Nephron progenitor cell (in vitro differentiated cells): ENCODE measurements at regions not wholly inside any gene's neighbourhood (a gene's known extent, or its start where the extent isn't known, plus 50 kb on each side); places are given as distances from the start of the nearest gene placed in this dataset.
A peak's percentile ranks its signal among the peaks of the same experiment; 100 is the strongest.

Source experiments
- DNase-seq: peaks from one replicate; pipeline ENCODE4 v3.0.0; 2021
- H3K27ac Mint-ChIP-seq: 2 replicates; pipeline ENCODE4 v1.8.0; 2021; ENCODE audit warnings: mild to moderate bottlenecking, moderate library complexity, mixed read lengths
- H3K27me3 Mint-ChIP-seq: 2 replicates; pipeline ENCODE4 v1.8.0; 2021; ENCODE audit warnings: mild to moderate bottlenecking, low read depth, mixed read lengths; ENCODE audit not compliant: poor library complexity
- H3K36me3 Mint-ChIP-seq: 2 replicates; pipeline ENCODE4 v1.8.0; 2021; ENCODE audit warnings: low read depth, mixed read lengths
- H3K4me1 Mint-ChIP-seq: 2 replicates; pipeline ENCODE4 v1.8.0; 2021; ENCODE audit warnings: mixed read lengths
- H3K4me3 Mint-ChIP-seq: 2 replicates; pipeline ENCODE4 v1.8.0; 2021; ENCODE audit warnings: mild to moderate bottlenecking, moderate library complexity, mixed read lengths
- H3K9me3 Mint-ChIP-seq: 2 replicates; pipeline ENCODE4 v1.8.0; 2021; ENCODE audit warnings: mild to moderate bottlenecking, moderate library complexity, mixed read lengths
- TF ChIP-seq, protein P1 (sequence below): fragments of 200-600 bp; sonication (generic); IDR thresholded peaks from 2 replicates; pipeline ENCODE4 v1.5.0; 2021; ENCODE audit warnings: antibody characterized with exemption

DNA sequence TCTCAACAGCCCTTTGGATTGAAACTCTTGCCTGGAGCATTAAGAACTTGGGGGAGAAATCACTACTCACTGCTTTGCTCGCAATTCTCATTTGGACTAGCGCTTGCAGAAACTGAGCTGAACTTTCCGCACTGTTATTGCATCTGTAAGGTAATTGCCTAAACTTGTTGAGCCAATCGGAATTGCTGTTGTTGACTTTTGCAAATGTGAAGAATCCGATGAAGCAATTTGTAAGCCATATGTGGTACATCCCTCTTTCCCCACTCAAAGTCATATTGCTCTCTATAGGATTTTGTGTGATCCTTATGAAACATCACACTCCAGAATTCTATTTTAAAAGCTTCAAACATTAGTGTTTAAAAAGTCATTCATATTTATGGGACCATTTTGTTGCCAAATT lies 191.7 kb upstream of the GBE1 start:
- H3K27me3 Mint-ChIP-seq: no peaks in the 10 kb centered on the region
- H3K9me3 Mint-ChIP-seq: no peaks in the 10 kb centered on the region
- TF ChIP-seq, protein P1, sequence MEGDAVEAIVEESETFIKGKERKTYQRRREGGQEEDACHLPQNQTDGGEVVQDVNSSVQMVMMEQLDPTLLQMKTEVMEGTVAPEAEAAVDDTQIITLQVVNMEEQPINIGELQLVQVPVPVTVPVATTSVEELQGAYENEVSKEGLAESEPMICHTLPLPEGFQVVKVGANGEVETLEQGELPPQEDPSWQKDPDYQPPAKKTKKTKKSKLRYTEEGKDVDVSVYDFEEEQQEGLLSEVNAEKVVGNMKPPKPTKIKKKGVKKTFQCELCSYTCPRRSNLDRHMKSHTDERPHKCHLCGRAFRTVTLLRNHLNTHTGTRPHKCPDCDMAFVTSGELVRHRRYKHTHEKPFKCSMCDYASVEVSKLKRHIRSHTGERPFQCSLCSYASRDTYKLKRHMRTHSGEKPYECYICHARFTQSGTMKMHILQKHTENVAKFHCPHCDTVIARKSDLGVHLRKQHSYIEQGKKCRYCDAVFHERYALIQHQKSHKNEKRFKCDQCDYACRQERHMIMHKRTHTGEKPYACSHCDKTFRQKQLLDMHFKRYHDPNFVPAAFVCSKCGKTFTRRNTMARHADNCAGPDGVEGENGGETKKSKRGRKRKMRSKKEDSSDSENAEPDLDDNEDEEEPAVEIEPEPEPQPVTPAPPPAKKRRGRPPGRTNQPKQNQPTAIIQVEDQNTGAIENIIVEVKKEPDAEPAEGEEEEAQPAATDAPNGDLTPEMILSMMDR: no peak
- H3K27ac Mint-ChIP-seq: no peak overlapping the region
- H3K4me3 Mint-ChIP-seq: no peak overlapping the region
- no peak for DNase-seq
- no peaks in the 10 kb centered on the region for H3K36me3 Mint-ChIP-seq
- H3K4me1 Mint-ChIP-seq: no peaks in the 10 kb centered on the region

DNA sequence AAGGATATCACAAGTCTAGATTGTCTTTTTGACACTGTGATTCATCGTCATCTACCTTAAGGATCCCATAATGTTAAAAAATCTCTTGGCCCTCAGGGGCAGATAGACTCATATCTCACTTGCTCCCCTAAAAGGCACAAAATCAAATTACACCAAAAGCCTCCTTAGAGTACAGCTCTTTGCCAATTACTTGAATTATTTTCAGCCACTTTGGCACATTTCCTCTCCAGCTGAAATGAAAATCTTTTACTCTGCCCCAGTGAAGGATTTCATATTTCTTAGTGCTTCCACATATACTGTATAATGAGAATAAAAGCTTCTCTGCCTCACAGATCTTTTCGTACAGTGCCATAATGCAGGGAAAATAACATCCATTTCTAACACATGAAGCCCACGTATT lies 190.7 kb upstream of the GBE1 start:
- H3K27me3 Mint-ChIP-seq: no peaks in the 10 kb centered on the region
- no peak for DNase-seq
- no peak overlapping the region for H3K4me3 Mint-ChIP-seq
- H3K36me3 Mint-ChIP-seq: no peaks in the 10 kb centered on the region
- no peaks in the 10 kb centered on the region for H3K4me1 Mint-ChIP-seq
- TF ChIP-seq, protein P1: no peak
- no peaks in the 10 kb centered on the region for H3K9me3 Mint-ChIP-seq
- no peak overlapping the region for H3K27ac Mint-ChIP-seq

DNA sequence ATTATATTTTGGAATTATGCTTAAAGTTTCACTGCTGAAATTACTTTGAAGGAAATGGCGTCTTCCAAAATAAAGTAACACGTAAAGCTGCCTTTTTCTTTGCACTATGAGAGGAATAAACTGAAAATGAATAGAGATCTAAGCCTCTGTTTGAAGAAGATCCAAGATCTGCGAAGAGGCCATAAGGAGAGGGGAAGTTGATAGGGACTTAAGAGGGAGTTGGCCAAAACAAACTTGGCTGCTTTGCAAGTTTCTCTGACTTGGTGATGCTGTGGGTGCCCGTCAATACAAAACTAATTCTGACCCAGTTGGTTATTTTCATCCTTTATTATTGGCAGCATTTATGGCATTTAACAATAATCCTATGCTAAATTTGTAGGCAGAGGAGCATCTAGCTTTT lies 190.2 kb upstream of the GBE1 start:
- DNase-seq: no peak
- no peaks in the 10 kb centered on the region for H3K36me3 Mint-ChIP-seq
- H3K4me3 Mint-ChIP-seq: no peak overlapping the region
- no peaks in the 10 kb centered on the region for H3K4me1 Mint-ChIP-seq
- H3K27me3 Mint-ChIP-seq: no peaks in the 10 kb centered on the region
- no peaks in the 10 kb centered on the region for H3K9me3 Mint-ChIP-seq
- TF ChIP-seq, protein P1: no peak
- no peak overlapping the region for H3K27ac Mint-ChIP-seq

DNA sequence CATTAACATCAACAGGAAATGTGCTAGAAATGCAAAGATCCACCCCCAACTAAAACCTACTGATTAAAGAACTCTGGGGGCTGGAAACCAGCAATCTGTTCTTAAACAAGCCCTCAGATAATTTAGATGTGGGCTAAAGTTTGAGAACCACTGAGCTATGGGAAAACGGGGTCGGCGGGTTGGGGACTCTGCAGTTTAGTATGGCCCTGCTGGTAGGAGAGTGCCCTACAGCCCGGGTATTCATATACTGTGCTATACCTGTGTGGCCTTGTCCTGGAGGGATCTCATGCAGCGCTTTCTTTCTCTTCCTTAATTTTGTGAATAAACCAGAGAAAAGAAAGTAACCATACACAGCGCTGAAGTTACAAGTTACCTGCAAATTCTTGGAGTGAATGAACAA lies 189.7 kb upstream of the GBE1 start:
- TF ChIP-seq, protein P1: no peak
- Mint-ChIP-seq H3K27ac (no peak overlapping the region), H3K4me1 (no peaks in the 10 kb centered on the region), H3K27me3 (no peaks in the 10 kb centered on the region), H3K9me3 (no peaks in the 10 kb centered on the region), H3K4me3 (no peak overlapping the region), H3K36me3 (no peaks in the 10 kb centered on the region)
- DNase-seq: no peak

DNA sequence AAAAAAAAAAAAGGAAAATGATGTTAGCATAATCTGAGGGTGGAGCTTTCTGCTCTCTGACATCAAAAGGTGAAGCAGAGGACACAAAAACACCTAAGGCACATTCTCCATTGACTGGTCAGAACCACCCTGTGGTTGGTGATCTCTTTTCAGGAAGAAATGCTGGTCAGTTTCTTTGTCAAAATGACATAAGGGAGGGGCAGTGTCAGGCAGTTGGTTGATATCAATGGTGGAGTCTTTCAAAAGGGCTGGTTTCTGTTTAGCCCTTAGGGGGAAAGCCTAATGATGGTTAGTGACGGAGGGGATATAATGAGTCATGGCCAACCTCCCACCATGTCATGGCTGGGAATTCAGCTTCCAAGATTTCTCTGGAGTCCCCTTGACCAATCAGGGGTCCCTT lies 185.9 kb upstream of the GBE1 start:
- no peak overlapping the region for H3K4me3 Mint-ChIP-seq
- TF ChIP-seq, protein P1: no peak
- H3K27ac Mint-ChIP-seq: no peak overlapping the region
- no peak for DNase-seq
- H3K4me1 Mint-ChIP-seq: no peaks in the 10 kb centered on the region
- H3K9me3 Mint-ChIP-seq: peaks cover 28% of the 10 kb centered on the region
- no peaks in the 10 kb centered on the region for H3K27me3 Mint-ChIP-seq
- H3K36me3 Mint-ChIP-seq: no peaks in the 10 kb centered on the region

DNA sequence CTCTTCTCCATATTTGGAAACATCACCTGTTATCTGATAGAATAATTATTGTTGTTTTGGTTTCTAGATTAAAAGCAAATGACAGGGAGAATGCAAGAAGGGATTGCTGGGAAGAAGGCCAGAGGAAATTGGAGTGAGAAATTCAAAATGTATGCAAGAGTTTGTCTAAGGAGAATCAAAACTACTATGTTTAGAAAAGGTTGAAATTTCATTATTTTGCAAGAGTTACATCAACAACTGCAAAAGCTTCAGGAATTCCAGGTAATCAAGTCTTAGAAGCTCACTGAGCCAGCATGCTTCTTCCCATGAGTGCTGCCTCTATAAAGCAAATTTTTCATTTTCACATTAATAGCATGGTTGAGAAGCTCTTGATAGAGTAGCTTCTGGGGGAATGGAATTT lies 177.2 kb upstream of the GBE1 start:
- H3K27me3 Mint-ChIP-seq: no peaks in the 10 kb centered on the region
- H3K9me3 Mint-ChIP-seq: peaks cover 22% of the 10 kb centered on the region
- H3K4me1 Mint-ChIP-seq: no peaks in the 10 kb centered on the region
- H3K36me3 Mint-ChIP-seq: no peaks in the 10 kb centered on the region
- DNase-seq: no peak
- H3K27ac Mint-ChIP-seq: peak overlapping the region; percentile 16
- H3K4me3 Mint-ChIP-seq: no peak overlapping the region
- TF ChIP-seq, protein P1: no peak
